GM21390 (cell line): ENCODE measurements at regions not wholly inside any gene's neighbourhood (a gene's known extent, or its start where the extent isn't known, plus 50 kb on each side); places are given as distances from the start of the nearest gene placed in this dataset.

ENCODE experiments used
- ATAC-seq: cut with Tn5 transposase; IDR thresholded peaks from one replicate; pipeline ENCODE4 v1.9.1; 2021; ENCODE audit not compliant: unreplicated experiment

DNA sequence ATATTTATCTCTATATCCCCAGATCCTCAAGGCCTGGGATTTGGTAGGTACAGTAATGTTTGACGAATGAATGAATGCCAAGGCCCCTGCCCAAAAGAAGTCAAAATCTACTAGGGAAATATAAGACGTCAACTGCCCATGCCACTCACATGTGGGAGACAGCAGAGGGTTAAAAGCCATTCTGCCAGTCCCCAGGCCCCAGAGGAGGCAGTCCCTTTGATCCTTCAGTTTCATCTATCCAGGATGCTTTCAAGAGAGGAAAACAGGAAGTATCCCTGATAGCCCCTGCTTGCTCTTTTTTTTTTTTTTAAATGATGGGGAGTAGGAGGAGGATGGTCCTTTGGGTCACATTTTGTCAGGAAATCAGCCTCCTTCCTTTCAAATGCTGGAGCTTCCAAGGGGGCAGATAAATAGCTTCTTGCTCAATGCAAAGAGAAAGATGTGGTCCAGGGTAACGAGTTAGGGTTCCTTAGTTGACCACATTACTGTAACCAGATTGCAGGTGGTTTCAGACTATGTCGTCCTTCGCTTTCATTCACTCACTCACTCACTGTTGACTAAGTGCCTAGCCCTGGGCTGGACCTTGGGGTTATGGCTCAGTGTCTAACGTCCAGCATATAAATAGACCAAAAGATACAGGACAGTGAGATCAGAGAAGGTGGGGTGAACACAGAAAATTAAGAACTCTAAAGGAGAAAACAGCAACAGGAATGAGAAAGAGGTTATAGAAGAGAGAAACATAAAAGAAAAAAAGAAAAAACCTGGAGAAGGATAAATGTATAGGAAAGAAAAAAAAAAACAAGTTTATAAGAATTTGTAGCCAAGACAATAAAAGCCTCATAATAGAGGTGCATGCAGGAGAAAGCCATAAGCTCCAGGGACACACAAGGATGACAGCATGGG, 64.6 kb upstream of the PIM1 start:
- ATAC-seq, result no peak

DNA sequence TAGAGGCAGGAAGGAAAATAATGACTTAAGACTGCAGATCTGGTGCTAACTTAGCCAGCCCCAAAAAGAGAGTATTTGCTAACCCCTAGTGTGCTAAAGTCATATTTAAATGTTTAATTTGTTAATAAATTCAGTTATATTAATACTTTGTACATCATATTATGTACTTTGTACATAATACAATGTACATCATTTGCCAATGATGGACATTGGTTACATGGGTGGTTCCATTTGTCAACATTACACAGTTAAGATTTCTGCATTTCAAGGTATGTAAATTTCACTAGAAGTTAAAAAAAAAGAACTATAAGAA, 63.9 kb upstream of the PIM1 start:
- ATAC-seq, result no peak

- no peak for ATAC-seq
Measured at GRCh38 chr6:37106554-37106953, 63.4 kb upstream of the PIM1 start.

GRCh38 chr6:37106982-37107491, 62.9 kb upstream of the PIM1 start:
- no peak for ATAC-seq

- no peak for ATAC-seq
Measured at GRCh38 chr6:37109714-37110499, 60.0 kb upstream of the PIM1 start.

DNA sequence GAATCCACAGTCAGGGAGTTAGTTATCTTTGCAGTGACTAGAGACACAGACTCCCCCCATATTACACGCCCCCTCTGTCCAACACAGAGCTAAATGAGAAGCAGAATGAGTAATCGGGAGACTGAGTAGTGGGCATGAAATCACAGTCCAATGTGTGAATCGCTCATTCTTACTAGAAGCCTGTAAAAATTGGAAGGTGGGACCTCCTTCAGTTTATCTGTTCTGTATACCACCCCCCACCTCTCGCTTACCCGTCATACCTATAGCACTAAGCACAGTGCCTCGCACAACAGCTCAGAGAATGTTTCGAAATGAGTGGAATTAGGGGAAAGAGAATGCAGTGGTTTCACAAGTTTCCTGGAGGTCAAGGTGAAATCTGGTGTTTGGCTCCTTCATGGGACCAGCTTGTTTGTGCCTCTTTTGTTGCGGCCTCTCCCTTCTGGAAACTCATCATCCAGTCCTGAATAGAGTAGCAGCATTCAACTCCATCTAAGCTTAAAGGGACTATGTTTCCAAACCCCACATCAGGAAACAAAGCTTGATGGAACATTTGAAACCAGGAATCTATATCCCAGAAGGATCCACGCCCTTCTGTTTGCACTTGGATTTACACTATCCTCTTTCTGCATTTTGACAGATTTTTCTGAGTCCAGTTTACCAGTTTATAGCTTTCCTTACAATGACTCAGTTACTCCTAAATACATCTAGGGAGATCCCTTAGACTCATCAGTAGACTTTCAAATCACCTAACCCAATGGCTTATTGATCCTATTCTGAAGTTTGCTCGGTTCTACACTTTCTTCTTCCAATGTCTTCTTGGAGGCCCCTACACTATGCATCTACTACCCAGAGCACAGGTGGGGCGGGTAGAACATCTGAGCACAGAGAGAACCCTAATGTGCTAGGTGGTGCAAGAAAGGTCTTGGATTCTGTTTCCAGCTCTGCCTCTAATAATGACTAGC, 59.2 kb upstream of the PIM1 start:
- ATAC-seq, result no peak

DNA sequence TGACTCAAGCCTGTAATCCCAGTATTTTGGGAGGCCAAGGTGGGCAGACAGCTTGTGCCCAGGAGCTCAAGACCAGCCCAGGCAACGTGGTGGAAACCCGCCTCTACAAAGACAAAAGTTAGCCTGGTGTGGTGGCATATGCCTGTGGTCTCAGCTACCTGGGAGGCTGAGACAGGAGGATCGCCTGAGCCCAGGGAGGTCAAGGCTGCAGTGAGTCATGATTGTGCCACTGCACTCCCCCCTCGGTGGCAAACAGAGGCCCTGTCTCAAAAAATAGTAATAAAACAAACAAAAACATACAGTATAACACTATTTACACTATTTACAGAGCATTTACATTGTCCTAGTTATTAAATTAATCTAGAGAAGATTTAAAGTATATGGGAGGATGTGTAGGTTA, 56.0 kb upstream of the PIM1 start:
- ATAC-seq, result no peak

GRCh38 chr6:37114612-37115011, 55.3 kb upstream of the PIM1 start:
- ATAC-seq, result no peak

- ATAC-seq, result no peak
Measured at GRCh38 chr6:37115236-37115895, 54.6 kb upstream of the PIM1 start.

- ATAC-seq, result no peak
Measured at GRCh38 chr6:37116326-37116725, 53.6 kb upstream of the PIM1 start.

DNA sequence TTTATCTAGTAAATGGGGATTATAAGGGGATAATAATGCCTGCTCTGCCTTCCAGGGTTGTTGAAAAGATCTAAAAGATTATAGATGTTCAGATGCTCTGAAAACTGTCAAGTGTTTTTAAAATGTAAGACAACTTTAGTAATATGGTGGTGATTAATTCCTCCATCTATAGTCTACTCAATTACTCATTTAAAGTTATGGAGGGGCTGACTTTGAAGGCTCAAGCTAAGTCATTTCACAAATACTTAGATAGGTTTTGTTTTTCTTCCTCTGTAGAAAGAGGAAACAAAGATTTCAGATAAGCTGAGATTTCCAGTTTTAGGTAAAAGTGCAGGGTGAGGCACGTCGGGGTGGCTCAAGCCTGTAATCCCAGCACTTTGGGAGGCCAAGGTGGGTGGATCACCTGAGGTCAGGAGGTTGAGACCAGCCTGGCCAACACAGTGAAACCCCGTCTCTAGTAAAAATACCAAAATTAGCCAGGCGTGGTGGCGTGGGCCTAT, 50.5 kb upstream of the PIM1 start:
- ATAC-seq, result no peak
